Stimulated activated CD4-positive, alpha-beta T cell treated with anti-CD3 and anti-CD28 coated beads, Interleukin-2, amount 100 ng/mL, for 4 hours (primary cell): ENCODE measurements at regions not wholly inside any gene's neighbourhood (a gene's known extent, or its start where the extent isn't known, plus 50 kb on each side); places are given as distances from the start of the nearest gene placed in this dataset.
"Not testable (repeated sequence)": the region's sequence is repeated elsewhere in the genome, so short reads cannot be mapped to it uniquely, and the experiment has no call there.

Source experiments
- DNase-seq: peaks from one replicate; pipeline ENCODE4 v3.0.0-alpha.2; 2020; ENCODE audit warnings: low read depth

DNA sequence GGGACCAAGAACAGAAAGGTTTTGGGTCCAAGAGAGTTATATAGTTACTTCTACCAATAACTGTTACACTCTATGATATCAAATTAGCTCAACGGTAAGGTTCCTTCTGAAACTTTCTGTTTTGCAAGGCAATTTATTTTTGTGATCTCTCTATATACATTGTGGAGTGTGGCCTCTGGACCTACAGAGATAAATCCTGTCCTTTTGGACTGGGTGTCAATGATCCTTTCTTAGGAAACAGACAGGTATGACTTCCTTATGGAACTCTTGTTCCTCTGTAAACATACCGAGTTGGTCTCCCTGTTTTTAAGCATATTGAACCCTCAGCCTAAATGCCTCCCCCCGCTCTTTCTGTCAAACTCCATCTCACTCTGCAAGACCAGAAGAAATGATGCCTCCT lies 1117.8 kb downstream of the BCL11A start:
- DNase-seq, result no peak

DNA sequence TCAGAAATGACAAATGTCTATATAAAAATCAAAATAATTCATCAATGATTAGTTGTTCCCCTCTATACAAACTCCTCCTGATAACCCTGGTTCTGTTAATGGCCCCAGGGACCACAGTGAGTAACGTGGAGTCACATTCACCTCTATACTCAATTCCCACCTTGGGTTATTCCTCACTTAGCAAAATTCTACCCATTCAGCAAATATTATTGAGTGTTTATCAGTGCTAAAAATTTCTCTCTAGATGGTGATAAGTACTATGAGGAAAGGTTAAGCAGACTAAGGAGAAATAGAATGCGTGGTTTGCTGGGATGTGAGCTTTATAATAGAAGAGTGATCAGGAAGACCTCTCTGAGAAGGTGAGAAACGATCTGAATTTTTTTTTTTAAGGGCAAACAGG lies 1124.5 kb downstream of the BCL11A start:
- DNase-seq, result no peak

- DNase-seq, result no peak
Observed at GRCh38 chr2:59427980-59428379, 1125.5 kb downstream of the BCL11A start.

- DNase-seq, result no peak
Observed at GRCh38 chr2:59425247-59425646, 1128.2 kb downstream of the BCL11A start.

- DNase-seq, result no peak
Observed at GRCh38 chr2:59413751-59414570, 1139.5 kb downstream of the BCL11A start.

- no peak for DNase-seq
Observed at GRCh38 chr2:59399126-59399525, 1154.3 kb downstream of the BCL11A start.

- DNase-seq, result no peak
Observed at GRCh38 chr2:59398081-59398480, 1155.4 kb downstream of the BCL11A start.

DNA sequence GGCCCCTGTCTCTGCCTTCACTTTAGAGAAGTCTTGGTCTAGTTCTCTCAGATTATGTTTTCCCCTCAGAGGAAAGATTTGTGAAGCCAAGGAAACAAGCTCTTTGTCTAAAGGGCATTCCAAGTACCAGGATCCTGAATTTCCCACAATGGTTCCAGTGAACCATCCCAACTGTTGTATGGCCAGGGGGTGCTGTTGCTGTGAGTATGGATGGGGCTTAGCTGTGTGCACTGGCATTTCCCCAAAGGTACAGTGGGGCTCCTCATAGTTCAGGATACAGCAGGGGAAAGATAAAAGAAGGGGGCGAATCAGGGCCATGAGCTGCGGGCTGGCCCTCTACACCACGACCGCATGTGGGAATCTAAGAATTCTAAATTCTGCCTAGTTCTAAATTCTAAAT lies 1154.0 kb upstream of the FANCL start:
- DNase-seq, result no peak

- no peak for DNase-seq
Observed at GRCh38 chr2:59391896-59392295, 1150.8 kb upstream of the FANCL start.

- no peak for DNase-seq
Observed at GRCh38 chr2:59390581-59390980, 1149.5 kb upstream of the FANCL start.

GRCh38 chr2:59389240-59389639 lies 1148.1 kb upstream of the FANCL start:
- no peak for DNase-seq

- no peak for DNase-seq
Observed at GRCh38 chr2:59385971-59386370, 1144.8 kb upstream of the FANCL start.

DNA sequence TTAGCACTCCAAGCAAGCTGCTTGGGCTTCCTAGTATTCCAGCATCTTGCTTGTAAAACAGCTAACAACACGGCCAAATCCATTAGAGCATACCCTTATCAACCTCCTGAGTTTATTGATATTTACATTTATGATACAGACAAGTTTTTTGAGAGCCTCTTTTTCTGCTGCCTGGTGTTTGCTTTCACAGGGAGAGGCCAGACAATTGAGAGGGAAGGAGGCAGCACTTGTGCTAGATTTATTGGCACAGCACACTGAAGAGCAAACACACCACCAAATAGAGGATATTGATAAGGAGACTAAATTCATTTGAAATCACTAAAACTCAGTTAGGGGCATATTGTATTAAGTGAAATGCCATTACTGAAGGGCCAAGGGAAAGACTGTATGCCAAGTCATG lies 1142.3 kb upstream of the FANCL start:
- DNase-seq, result no peak

- no peak for DNase-seq
Observed at GRCh38 chr2:59378127-59378526, 1137.0 kb upstream of the FANCL start.

GRCh38 chr2:59366288-59366687 lies 1125.2 kb upstream of the FANCL start:
- no peak for DNase-seq

DNA sequence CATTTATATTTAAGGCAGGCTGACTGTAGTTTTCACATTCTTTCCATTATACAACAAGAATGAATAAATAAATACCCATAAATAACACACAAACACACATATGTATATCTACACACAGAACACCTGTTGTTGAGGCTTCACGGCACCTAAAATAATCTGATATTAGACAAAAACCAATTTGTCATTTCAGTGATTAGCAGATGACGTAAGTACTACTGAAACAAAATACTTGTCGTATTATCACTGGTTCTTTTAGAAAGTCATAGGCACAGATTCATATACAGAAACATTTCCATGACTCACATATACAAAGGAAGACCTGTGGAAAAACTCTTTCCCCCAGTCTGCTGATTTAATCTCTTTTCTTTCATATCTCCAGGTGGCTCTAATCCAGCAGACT lies 1113.4 kb upstream of the FANCL start:
- DNase-seq, result no peak

DNA sequence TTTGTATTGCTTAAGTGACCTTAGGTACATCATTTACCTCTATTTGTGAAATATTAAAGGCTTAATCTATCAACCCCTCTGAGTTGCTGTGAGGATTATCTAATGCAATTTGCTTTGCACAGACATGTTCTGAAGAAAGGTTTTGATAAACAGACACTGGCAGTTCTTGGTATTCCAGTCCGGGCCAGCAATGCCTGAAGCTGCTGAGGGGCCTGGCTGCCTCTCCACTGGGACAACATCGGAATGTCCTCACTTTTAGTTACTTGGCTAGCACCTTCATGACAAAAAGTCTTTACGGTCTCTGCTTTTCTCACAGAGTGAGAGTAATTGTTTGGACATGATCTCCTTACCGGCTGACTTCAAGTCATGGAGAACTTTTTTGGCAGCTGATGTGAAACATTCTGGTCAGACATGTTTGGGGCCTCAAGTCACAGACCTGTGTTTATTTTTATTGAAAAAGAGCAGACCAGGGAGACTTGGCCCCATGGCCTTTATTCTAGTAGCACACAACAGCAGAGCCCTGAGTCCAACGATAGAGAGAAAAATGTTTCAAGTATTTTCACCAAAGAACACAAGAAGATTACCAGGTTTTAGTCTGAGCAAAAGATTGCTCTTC lies 1112.3 kb upstream of the FANCL start:
- DNase-seq, result no peak

DNA sequence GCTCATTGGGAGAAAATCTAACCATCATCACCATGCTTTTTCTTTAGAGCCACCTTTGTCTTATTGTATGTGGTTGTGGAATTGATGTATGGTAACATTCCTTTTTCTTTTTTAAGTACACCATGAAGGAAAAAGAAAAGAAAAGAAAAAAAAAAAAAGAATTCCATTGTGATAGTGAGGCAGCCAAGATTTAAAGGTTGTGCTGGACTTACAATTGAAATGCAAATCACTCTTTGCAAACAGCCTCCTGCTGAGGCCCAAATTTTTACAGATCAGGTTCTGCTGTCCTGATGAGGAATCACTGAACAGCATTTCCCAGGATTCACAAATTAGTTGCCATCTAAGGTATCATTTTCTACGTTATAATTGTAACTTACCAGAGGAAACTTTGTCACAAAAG lies 1101.0 kb upstream of the FANCL start:
- no peak for DNase-seq

DNA sequence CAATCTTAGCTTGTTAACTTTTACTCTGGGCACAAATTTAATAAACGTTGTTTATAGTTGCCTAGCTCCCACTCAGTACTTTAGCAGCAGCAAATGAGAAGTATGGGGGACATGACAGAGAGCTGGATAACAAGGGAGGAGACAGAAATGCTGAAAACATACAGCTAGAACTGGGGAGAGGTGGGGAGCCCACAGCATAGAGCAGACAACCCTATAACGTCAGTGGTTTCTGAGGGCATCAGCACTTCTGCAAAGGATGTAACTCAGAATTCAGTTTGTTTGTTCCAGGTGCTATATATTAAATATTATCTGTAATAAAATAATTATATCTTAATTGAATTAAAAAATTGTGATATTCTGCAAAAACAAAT lies 1098.7 kb upstream of the FANCL start:
- no peak for DNase-seq

DNA sequence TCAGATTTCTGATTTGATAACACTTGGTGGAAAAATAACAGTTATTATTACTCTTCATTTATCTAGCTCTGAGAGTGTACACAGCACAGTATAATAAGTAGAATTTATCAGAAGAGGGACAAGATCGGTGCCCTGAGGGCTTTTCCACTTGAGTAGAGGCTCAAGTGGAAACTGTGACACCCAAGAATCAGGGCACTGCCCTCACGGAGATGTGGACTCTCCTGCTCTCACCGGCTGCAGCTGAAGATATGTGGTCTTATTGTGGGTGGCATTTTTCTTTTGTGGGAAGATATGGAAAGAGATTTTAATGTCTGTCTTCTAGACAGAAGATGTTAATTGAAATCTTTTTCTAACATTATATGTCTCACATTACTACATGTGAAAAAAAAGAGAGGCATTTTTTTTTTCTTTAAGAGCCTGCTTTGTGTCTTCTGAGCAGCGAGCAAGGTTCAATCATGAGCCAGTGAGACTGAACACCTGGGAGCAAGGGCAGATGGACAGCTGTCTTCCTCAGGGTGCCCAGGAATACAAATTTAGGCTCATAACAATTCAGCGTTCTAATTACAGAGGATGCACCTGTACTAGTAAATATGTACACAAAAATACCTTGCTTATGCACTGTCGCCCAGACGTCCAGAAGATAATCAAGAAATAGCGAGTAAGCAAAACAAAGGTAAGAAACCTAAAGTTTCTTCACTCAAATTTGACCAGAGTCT lies 1098.2 kb upstream of the FANCL start:
- DNase-seq, result no peak

DNA sequence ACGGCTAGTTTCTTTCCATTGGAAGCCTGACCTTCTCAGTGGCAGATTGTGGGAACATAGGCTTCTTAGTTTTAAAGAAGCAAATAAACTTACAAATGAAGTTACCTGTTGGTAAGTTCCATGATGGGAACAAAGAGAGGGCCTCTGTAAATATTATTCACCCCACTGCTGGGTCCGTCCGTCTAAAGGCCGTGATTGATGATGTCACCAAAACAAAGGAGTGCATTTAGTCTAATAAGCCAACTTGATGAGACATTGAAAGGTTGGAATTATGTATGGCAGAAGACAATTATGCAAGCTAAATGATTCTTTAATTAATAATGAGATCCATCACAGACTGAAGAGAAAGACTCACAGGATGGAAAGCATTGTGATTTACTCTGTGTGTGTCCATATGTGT lies 1091.9 kb upstream of the FANCL start:
- no peak for DNase-seq

DNA sequence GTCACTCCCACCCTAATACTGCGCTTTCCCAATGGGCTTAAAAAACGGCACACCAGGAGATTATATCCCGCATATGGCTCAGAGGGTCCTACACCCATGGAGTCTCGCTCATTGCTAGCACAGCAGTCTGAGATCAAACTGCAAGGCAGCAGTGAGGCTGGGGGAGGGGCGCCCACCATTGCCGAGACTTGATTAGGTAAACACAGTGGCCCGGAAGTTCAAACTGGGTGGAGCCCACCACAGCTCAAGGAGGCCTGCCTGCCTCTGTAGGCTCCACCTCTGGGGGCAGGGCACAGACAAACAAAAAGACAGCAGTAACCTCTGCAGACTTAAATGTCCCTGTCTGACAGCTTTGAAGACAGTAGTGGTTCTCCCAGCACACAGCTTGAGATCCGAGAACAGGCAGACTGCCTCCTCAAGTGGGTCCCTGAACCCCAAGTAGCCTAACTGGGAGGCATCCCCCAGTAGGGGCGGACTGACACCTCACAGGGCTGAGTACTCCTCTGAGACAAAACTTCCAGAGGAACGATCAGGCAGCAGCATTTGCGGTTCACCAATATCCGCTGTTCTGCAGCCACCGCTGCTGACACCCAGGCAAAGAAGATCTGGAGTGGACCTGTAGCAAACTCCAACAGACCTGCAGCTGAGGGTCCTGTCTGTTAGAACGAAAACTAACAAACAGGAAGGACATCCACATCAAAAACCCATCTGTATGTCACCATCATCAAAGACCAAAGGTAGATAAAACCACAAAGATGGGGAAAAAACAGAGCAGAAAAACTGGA lies 1085.6 kb upstream of the FANCL start:
- DNase-seq, result not testable (repeated sequence)

DNA sequence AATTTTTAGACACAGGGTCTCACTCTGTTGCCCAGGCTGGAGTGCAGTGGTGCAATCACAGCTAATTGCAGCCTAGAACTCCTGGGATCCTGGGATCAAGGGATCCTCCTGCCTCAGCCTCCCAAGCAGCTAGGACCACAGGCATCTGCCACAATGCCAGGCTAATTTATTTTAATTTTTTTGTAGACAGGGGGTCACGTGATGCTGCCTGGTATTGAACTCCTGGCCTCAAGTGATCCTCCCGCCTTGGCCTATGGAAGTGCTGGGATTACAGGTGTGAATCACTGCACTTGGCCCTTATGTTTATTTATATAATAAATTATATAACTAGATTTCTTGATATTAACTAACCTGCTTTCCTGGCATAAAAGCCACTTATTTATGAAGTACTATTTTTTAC lies 1081.7 kb upstream of the FANCL start:
- no peak for DNase-seq
